Body of pancreas (tissue), 4 donors: ENCODE measurements at regions not wholly inside any gene's neighbourhood (a gene's known extent, or its start where the extent isn't known, plus 50 kb on each side); places are given as distances from the start of the nearest gene placed in this dataset.

Experiments used
- CTCF ChIP-seq, 7 experiments: fragments of 450-650 bp in 4 of 7; fragments of 200-600 bp in 3 of 7; sonication (generic) in 3 of 7; IDR thresholded peaks; one replicate each; pipeline ENCODE4 v1.5.1; 2016 to 2019; ENCODE audit warnings: antibody characterized with exemption in 7 of 7
- POLR2A ChIP-seq, 3 donors: fragments of 450-650 bp; IDR thresholded peaks; one replicate each; pipeline ENCODE4 v1.6.1; 2016; ENCODE audit warnings: antibody characterized with exemption in 3 of 3, mild to moderate bottlenecking in 2 of 3

- TF ChIP-seq CTCF (IDR thresholded peaks at IDR 0.05) (no peak), POLR2A (IDR thresholded peaks at IDR 0.05) (no peak)
These were observed 65.6 kb downstream of the FOXL3 start for GRCh38 chr7:355568-355967.
